ENCODE measurements at regions not wholly inside any gene's neighbourhood (a gene's known extent, or its start where the extent isn't known, plus 50 kb on each side); places are given as distances from the start of the nearest gene placed in this dataset.

DNA sequence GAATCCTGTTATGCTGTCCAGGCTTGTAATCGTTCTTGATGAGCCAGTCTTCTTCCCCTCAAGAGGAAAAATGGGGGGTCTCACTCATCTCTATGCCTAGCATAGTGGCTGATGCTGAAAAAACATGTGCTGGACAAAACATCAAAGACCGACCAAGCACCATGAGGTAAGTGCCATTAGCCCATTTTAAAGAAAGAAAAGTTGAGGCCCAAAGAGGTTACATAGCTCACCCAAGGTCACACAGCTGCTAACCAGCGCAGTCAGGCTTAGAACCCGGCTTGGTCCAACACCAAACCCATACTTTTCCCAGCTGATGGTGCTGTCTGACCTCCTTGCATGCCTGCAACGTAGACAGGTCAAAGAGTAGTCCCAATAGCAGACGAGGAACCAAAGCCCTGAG, 156.4 kb downstream of the INHBB start:
- H2AFZ ChIP-seq (ENCODE audit: low read depth, low read length), result no peak overlapping the region
- POLR2A ChIA-PET, result interaction anchor here (0.6 kb wide), 1 partner anchor 105 kb away, joined by 3 read pairs; no protein-coding TSS in a partner anchor
- H3K9me1 ChIP-seq (ENCODE audit: control insufficient read depth, insufficient read depth, low read length), result no peaks in the 10 kb centered on the region
- no peak overlapping the region for H3K27ac ChIP-seq (ENCODE audit: extremely low read depth, low read depth, low read length)
- no peaks in the 10 kb centered on the region; the same call in 1 of the 2 replicates for H4K20me1 ChIP-seq (replicated peaks; ENCODE audit: control insufficient read depth, insufficient read depth, low read length)
- H3K79me2 ChIP-seq (ENCODE audit: control insufficient read depth, insufficient read depth, low read length), result no peaks in the 10 kb centered on the region
- H3K36me3 ChIP-seq (ENCODE audit: control insufficient read depth, insufficient read depth, low read length), result no peaks in the 10 kb centered on the region
- no peak for FAIRE-seq
- no TSS peak for BruUV-seq (replicated peaks)
- no peaks in the 10 kb centered on the region for H3K4me1 ChIP-seq (replicated peaks in 1 of 2; ENCODE audit: control insufficient read depth in 2 of 2, insufficient read depth in 2 of 2, low read length in 2 of 2)
- in situ Hi-C loops (cut with MboI), result no loop called here
- ATAC-seq, result no peak
- intact Hi-C loops (cut with micrococcal nuclease), result no loop called here
- no peak for TF ChIP-seq CBX1 (IDR thresholded peaks at IDR 0.05; ENCODE audit: low read depth)
- TF ChIP-seq RBM25 (IDR thresholded peaks at IDR 0.05; ENCODE audit: low read depth, low read length, severe bottlenecking), result peak; percentile 51
- TF ChIP-seq ESRRA (IDR thresholded peaks at IDR 0.05; ENCODE audit: borderline replicate concordance, low read depth), result peak; percentile 78
- H3K9me3 ChIP-seq (replicated peaks; ENCODE audit: control insufficient read depth, insufficient read depth, low read depth, low read length), result no peaks in the 10 kb centered on the region
- no peak overlapping the region for H3K9ac ChIP-seq (ENCODE audit: insufficient read depth in 1 of 2, low read depth in 2 of 2, low read length in 2 of 2)
- H3K4me3 ChIP-seq, result no peak overlapping the region
- CTCF ChIA-PET (ENCODE audit: low intra/inter-chr PET ratio), result no interaction called here
- H3K27me3 ChIP-seq (ENCODE audit: control insufficient read depth in 2 of 2, insufficient read depth in 2 of 2, low read length in 2 of 2), result peaks cover 11 to 76% of the 10 kb centered on the region in 2 experiments; a peak in 4 of 5 replicates
- no peak overlapping the region for H3K4me2 ChIP-seq (ENCODE audit: insufficient read depth, low read length)
- 4% methylated on average over 5 of the region's 6 CpGs for WGBS (ENCODE audit: insufficient coverage, low coverage, missing lambda C conversion rate)
- no peak for DNase-seq (ENCODE audit: extremely low read depth in 1 of 4, low spot score in 3 of 4)

GRCh38 chr2:120502761-120503160, 156.8 kb downstream of the INHBB start:
- intact Hi-C loops (cut with micrococcal nuclease) (no loop called here), in situ Hi-C loops (cut with MboI) (no loop called here)
- Histone ChIP-seq H3K27ac (ENCODE audit: extremely low read depth, low read depth, low read length) (no peak overlapping the region), H4K20me1 (replicated peaks; ENCODE audit: control insufficient read depth, insufficient read depth, low read length) (no peaks in the 10 kb centered on the region; the same call in 1 of the 2 replicates), H3K9ac (ENCODE audit: insufficient read depth in 1 of 2, low read depth in 2 of 2, low read length in 2 of 2) (no peak overlapping the region; a peak in 1 of 4 replicates), H3K4me2 (ENCODE audit: insufficient read depth, low read length) (no peak overlapping the region), H3K27me3 (ENCODE audit: control insufficient read depth in 2 of 2, insufficient read depth in 2 of 2, low read length in 2 of 2) (peaks cover 11 to 74% of the 10 kb centered on the region in 2 experiments; a peak in 4 of 5 replicates), H3K4me3 (no peak overlapping the region), H3K79me2 (ENCODE audit: control insufficient read depth, insufficient read depth, low read length) (no peaks in the 10 kb centered on the region), H3K4me1 (replicated peaks in 1 of 2; ENCODE audit: control insufficient read depth in 2 of 2, insufficient read depth in 2 of 2, low read length in 2 of 2) (no peaks in the 10 kb centered on the region), H2AFZ (ENCODE audit: low read depth, low read length) (no peak overlapping the region), H3K9me1 (ENCODE audit: control insufficient read depth, insufficient read depth, low read length) (no peaks in the 10 kb centered on the region), H3K9me3 (replicated peaks; ENCODE audit: control insufficient read depth, insufficient read depth, low read depth, low read length) (no peaks in the 10 kb centered on the region), H3K36me3 (ENCODE audit: control insufficient read depth, insufficient read depth, low read length) (no peaks in the 10 kb centered on the region)
- BruUV-seq (replicated peaks), result no TSS peak
- POLR2A ChIA-PET, result interaction anchor here (0.6 kb wide), 1 partner anchor 105 kb away, joined by 3 read pairs; no protein-coding TSS in a partner anchor
- FAIRE-seq (no peak), DNase-seq (ENCODE audit: extremely low read depth in 1 of 4, low spot score in 3 of 4) (no peak), ATAC-seq (no peak)
- CTCF ChIA-PET (ENCODE audit: low intra/inter-chr PET ratio), result no interaction called here
- WGBS (ENCODE audit: insufficient coverage, low coverage, missing lambda C conversion rate), result 13% methylated on average over 2 of the region's 2 CpGs
- TF ChIP-seq YY1 (IDR thresholded peaks at IDR 0.05; ENCODE audit: borderline replicate concordance in 1 of 3, control insufficient read depth in 1 of 3, extremely low read depth in 1 of 3, insufficient read depth in 3 of 3, insufficient read length in 1 of 3, insufficient replicate concordance in 2 of 3, low read depth in 1 of 3, low read length in 2 of 3), result no peak
